HCT116 (cell line): ENCODE measurements at regions not wholly inside any gene's neighbourhood (a gene's known extent, or its start where the extent isn't known, plus 50 kb on each side); places are given as distances from the start of the nearest gene placed in this dataset.
"Not testable (repeated sequence)": the region's sequence is repeated elsewhere in the genome, so short reads cannot be mapped to it uniquely, and the experiment has no call there.

ENCODE experiments used
- ATAC-seq: fragments of 200-7000 bp; cut with Tn5 transposase; 2 replicates; pipeline ENCODE4 v1.9.1; 2020; ENCODE audit warnings: mild to moderate bottlenecking, moderate library complexity
- BruUV-seq: library from RNA; stranded (reverse); fragments of 400-500 nt; replicated peaks from 2 replicates; lab custom pipeline; 2021; lab: Mats Ljungman, UMichigan
- CTCF ChIA-PET: fragments of 300-600 bp; sonication (Branson Sonifier 250); formaldehyde crosslinking; loops from one replicate; lab custom pipeline; 2021; ENCODE audit warnings: antibody characterized with exemption; lab: Charles Lee
- POLR2A ChIA-PET: fragments of 300-600, 350-600 bp; sonication (Branson Sonifier 250); formaldehyde crosslinking; loops from one replicate; lab custom pipeline; 2021; ENCODE audit warnings: antibody characterized with exemption; lab: Charles Lee
- RAD21 ChIA-PET, 2 experiments: fragments of 300-600 bp; sonication (Branson Sonifier 250); formaldehyde crosslinking; loops; one replicate each; lab custom pipeline; 2023; ENCODE audit warnings: low total read pairs in 2 of 2; ENCODE audit not compliant: uncharacterized antibody in 2 of 2, unreplicated experiment in 2 of 2, low non-redundant PET in 1 of 2; lab: Charles Lee
- DNase-seq: peaks from one replicate; pipeline ENCODE4 v3.0.0-alpha.2; 2010; ENCODE audit warnings: low read depth, low spot score
- H2AFZ ChIP-seq: fragments of 200-600 bp; shearing (Covaris generic), sonication (generic); 2 replicates; pipeline ENCODE4 v1.6.1; 2017; ENCODE audit warnings: low read depth, mixed run types, mixed read lengths, antibody characterized with exemption, low read length; ENCODE audit not compliant: poor library complexity, severe bottlenecking
- H3K27ac ChIP-seq: 2 replicates; pipeline ENCODE4 v1.5.1; 2012; ENCODE audit warnings: low read depth, low read length
- H3K27me3 ChIP-seq: fragments of 200-600 bp; sonication (generic); 2 replicates; pipeline ENCODE4 v1.6.1; 2016; ENCODE audit warnings: mixed run types, low read length, mixed read lengths; ENCODE audit not compliant: insufficient read depth
- H3K36me3 ChIP-seq, 2 experiments: fragments of 200-500 bp in 1 of 2; fragments of 200-600 bp in 1 of 2; sonication (Bioruptor generic) in 1 of 2; sonication (generic) in 1 of 2; 2 replicates each; pipeline versions ENCODE4 v1.5.1 to v1.6.1; 2014 to 2016; ENCODE audit warnings: low read length in 2 of 2, inconsistent platforms in 1 of 2, mixed read lengths in 1 of 2, mixed run types in 1 of 2; ENCODE audit not compliant: insufficient read depth in 2 of 2, control insufficient read depth in 1 of 2
- H3K4me1 ChIP-seq, 2 experiments: fragments of 200-600 bp in 1 of 2; sonication (generic) in 1 of 2; 2 replicates each; pipeline versions ENCODE4 v1.5.1 to v1.6.1; 2012 to 2017; ENCODE audit warnings: low read length in 2 of 2, inconsistent platforms in 1 of 2, mild to moderate bottlenecking in 1 of 2, mixed read lengths in 1 of 2, mixed run types in 1 of 2, moderate library complexity in 1 of 2; ENCODE audit not compliant: insufficient read depth in 2 of 2, control insufficient read depth in 1 of 2
- H3K4me2 ChIP-seq: fragments of 200-600 bp; sonication (generic); 2 replicates; pipeline ENCODE4 v1.6.1; 2017; ENCODE audit warnings: mixed run types, low read length, mixed read lengths
- H3K4me3 ChIP-seq, 2 experiments: fragments of 200-600 bp in 1 of 2; sonication (generic) in 1 of 2; replicated peaks in 1 of 2; 2 replicates each; pipeline ENCODE4 v1.5.1; 2011 to 2016; ENCODE audit warnings: low read length in 2 of 2, control low read depth in 1 of 2, low read depth in 1 of 2, mild to moderate bottlenecking in 1 of 2, mixed read lengths in 1 of 2, mixed run types in 1 of 2
- H3K79me2 ChIP-seq: fragments of 200-600 bp; sonication (generic); 2 replicates; pipeline ENCODE4 v1.6.1; 2017; ENCODE audit warnings: mild to moderate bottlenecking, mixed run types, low read length, moderate library complexity, mixed read lengths; ENCODE audit not compliant: insufficient read depth
- H3K9ac ChIP-seq: fragments of 200-600 bp; sonication (generic); 2 replicates; pipeline ENCODE4 v1.6.1; 2016; ENCODE audit warnings: low read length, mixed read lengths
- H3K9me2 ChIP-seq: fragments of 200-600 bp; sonication (generic), shearing (Covaris generic); 2 replicates; pipeline ENCODE4 v1.6.1; 2017; ENCODE audit warnings: mixed run types, mild to moderate bottlenecking, moderate library complexity; ENCODE audit not compliant: insufficient read depth
- H3K9me3 ChIP-seq, 2 experiments: fragments of 200-500 bp in 1 of 2; fragments of 200-600 bp in 1 of 2; sonication (Bioruptor generic) in 1 of 2; sonication (generic) in 1 of 2; 2 replicates each; pipeline ENCODE4 v1.6.1; 2014 to 2017; ENCODE audit warnings: low read length in 2 of 2, mixed read lengths in 2 of 2, inconsistent platforms in 1 of 2, low read depth in 1 of 2, mild to moderate bottlenecking in 1 of 2, mixed run types in 1 of 2, moderate library complexity in 1 of 2; ENCODE audit not compliant: control insufficient read depth in 1 of 2, insufficient read depth in 1 of 2
- H4K20me1 ChIP-seq: fragments of 200-600 bp; sonication (generic), shearing (Covaris generic); 2 replicates; pipeline ENCODE4 v1.6.1; 2017; ENCODE audit warnings: mixed run types, mild to moderate bottlenecking, moderate library complexity; ENCODE audit not compliant: insufficient read depth
- CBX3 ChIP-seq: IDR thresholded peaks from 2 replicates; pipeline ENCODE4 v1.6.1; 2012; ENCODE audit warnings: low read depth
- CEBPB ChIP-seq: IDR thresholded peaks from 2 replicates; pipeline ENCODE4 v1.6.1; 2012; ENCODE audit warnings: low read depth
- ELF1 ChIP-seq: IDR thresholded peaks from 2 replicates; pipeline ENCODE4 v1.6.1; 2012; ENCODE audit warnings: low read depth, borderline replicate concordance
- EZH2phosphoT487 ChIP-seq: fragments of 200-600 bp; IDR thresholded peaks from 2 replicates; pipeline ENCODE4 v1.6.1; 2018; ENCODE audit warnings: antibody characterized with exemption, borderline replicate concordance
- FOSL1 ChIP-seq: IDR thresholded peaks from 2 replicates; pipeline ENCODE4 v1.6.1; 2012; ENCODE audit warnings: low read depth
- SIN3A ChIP-seq: IDR thresholded peaks from 2 replicates; pipeline ENCODE4 v1.6.1; 2012; ENCODE audit warnings: low read depth
- SP1 ChIP-seq: IDR thresholded peaks from 2 replicates; pipeline ENCODE4 v1.6.1; 2012; ENCODE audit warnings: low read depth
- SRF ChIP-seq: IDR thresholded peaks from 2 replicates; pipeline ENCODE4 v1.6.1; 2012; ENCODE audit warnings: low read depth
- YY1 ChIP-seq: IDR thresholded peaks from 2 replicates; pipeline ENCODE4 v1.6.1; 2011; ENCODE audit warnings: low read length, low read depth, moderate library complexity, mild to moderate bottlenecking; ENCODE audit not compliant: insufficient replicate concordance; ENCODE audit errors: extremely low read depth
- ZNF274 ChIP-seq: fragments of 200-500 bp; sonication (Bioruptor generic); IDR thresholded peaks from 2 replicates; pipeline ENCODE4 v1.6.1; 2014; ENCODE audit warnings: mild to moderate bottlenecking, low read depth, low read length, inconsistent platforms
- intact Hi-C: fragments of 100-400 bp; cut with micrococcal nuclease; formaldehyde crosslinking; loops from 2 replicates; pipeline ENCODE4 v1.10.0; 2022
- TF ChIP-seq, protein P1 (sequence below): IDR thresholded peaks from 2 replicates; pipeline ENCODE4 v1.6.1; 2012
- TF ChIP-seq, protein P2 (sequence below): IDR thresholded peaks from 2 replicates; pipeline ENCODE4 v1.6.1; 2012; ENCODE audit warnings: low read depth

DNA sequence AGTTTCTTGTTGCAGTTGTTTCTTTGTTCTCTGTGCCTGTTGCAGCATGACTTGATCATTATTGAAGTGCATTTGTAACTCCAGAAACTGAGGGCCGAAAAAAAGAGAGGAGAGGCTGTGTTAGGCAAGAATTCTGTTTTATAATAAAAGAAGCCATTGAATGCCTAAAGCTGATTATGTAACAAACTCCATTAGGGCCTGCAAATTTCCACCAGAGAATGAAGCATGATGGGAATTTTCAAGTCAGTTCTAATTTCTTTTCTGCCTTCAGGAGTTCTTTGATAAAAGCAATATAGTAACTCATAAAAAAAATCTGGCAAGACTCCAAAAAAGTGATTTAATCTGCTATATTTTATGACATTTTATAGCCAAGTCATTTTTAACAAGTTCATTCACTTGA, 156.7 kb upstream of the RASSF8 start (continued):
- TF ChIP-seq EZH2phosphoT487 = no peak
- TF ChIP-seq SRF = no peak
- TF ChIP-seq, protein P1, sequence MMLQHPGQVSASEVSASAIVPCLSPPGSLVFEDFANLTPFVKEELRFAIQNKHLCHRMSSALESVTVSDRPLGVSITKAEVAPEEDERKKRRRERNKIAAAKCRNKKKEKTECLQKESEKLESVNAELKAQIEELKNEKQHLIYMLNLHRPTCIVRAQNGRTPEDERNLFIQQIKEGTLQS = no peak
- TF ChIP-seq, protein P2, sequence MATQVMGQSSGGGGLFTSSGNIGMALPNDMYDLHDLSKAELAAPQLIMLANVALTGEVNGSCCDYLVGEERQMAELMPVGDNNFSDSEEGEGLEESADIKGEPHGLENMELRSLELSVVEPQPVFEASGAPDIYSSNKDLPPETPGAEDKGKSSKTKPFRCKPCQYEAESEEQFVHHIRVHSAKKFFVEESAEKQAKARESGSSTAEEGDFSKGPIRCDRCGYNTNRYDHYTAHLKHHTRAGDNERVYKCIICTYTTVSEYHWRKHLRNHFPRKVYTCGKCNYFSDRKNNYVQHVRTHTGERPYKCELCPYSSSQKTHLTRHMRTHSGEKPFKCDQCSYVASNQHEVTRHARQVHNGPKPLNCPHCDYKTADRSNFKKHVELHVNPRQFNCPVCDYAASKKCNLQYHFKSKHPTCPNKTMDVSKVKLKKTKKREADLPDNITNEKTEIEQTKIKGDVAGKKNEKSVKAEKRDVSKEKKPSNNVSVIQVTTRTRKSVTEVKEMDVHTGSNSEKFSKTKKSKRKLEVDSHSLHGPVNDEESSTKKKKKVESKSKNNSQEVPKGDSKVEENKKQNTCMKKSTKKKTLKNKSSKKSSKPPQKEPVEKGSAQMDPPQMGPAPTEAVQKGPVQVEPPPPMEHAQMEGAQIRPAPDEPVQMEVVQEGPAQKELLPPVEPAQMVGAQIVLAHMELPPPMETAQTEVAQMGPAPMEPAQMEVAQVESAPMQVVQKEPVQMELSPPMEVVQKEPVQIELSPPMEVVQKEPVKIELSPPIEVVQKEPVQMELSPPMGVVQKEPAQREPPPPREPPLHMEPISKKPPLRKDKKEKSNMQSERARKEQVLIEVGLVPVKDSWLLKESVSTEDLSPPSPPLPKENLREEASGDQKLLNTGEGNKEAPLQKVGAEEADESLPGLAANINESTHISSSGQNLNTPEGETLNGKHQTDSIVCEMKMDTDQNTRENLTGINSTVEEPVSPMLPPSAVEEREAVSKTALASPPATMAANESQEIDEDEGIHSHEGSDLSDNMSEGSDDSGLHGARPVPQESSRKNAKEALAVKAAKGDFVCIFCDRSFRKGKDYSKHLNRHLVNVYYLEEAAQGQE = no peak
- no peak for TF ChIP-seq CEBPB
- TF ChIP-seq CBX3 = no peak
- no peak for TF ChIP-seq YY1

DNA sequence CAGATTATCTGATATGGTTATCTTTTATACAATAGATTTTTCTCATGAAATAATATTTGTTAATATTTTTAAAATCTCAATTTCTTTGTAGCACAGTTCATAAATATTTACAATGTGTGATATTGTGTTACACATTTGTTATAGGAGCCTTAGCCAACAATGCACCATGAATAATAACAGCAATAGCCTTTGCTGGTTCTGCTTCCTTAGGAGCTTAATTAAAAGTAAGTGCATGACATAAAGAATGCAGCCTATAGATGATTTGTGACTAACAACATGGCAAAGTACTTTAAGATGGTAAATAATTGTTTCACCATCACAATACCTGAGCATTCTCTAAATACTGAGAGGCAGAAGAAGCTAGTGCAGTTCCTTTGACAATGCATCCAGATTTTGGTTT, 156.3 kb upstream of the RASSF8 start:
- ChIA-PET CTCF (no interaction called here), POLR2A (no interaction called here), RAD21 (no interaction called here)
- Histone ChIP-seq H3K9ac (no peak overlapping the region), H3K4me1 (no peaks in the 10 kb centered on the region), H3K79me2 (no peaks in the 10 kb centered on the region), H3K4me2 (no peak overlapping the region), H3K27me3 (no peaks in the 10 kb centered on the region), H2AFZ (no peak overlapping the region), H4K20me1 (no peaks in the 10 kb centered on the region), H3K36me3 (no peaks in the 10 kb centered on the region), H3K9me3 (no peaks in the 10 kb centered on the region), H3K27ac (no peak overlapping the region), H3K9me2 (no peaks in the 10 kb centered on the region), H3K4me3 (no peak overlapping the region)
- DNase-seq (no peak), ATAC-seq (no peak)
- intact Hi-C loops = no loop called here
- TF ChIP-seq YY1 (no peak), ELF1 (no peak), FOSL1 (no peak), ZNF274 (no peak), SIN3A (no peak), EZH2phosphoT487 (no peak), SP1 (no peak)
- no TSS peak for BruUV-seq

- H3K27ac ChIP-seq, intact Hi-C loops, RAD21 ChIA-PET, BruUV-seq, H3K36me3 ChIP-seq, H3K27me3 ChIP-seq, H3K9me2 ChIP-seq, POLR2A ChIA-PET, H3K4me3 ChIP-seq, H4K20me1 ChIP-seq, CTCF ChIA-PET, H3K79me2 ChIP-seq, H3K4me2 ChIP-seq, DNase-seq, H3K4me1 ChIP-seq, ATAC-seq, H3K9ac ChIP-seq, H3K9me3 ChIP-seq, H2AFZ ChIP-seq: not testable (repeated sequence)
Observed at GRCh38 chr12:25803029-25803664, 155.3 kb upstream of the RASSF8 start.
